WTC11 (cell line): ENCODE measurements at regions not wholly inside any gene's neighbourhood (a gene's known extent, or its start where the extent isn't known, plus 50 kb on each side); places are given as distances from the start of the nearest gene placed in this dataset.

Experiments used
- ATAC-seq: fragments of 200-7000 bp; cut with Tn5 transposase; 2 replicates; pipeline ENCODE4 v1.10.0; 2021; ENCODE audit warnings: mild to moderate bottlenecking, moderate library complexity
- CTCF ChIA-PET: fragments of 300-600 bp; sonication (Branson Sonifier 250); formaldehyde crosslinking; loops from one replicate; lab custom pipeline; 2021; ENCODE audit warnings: antibody characterized with exemption; lab: Charles Lee
- POLR2A ChIA-PET: fragments of 350-600 bp; sonication (Branson Sonifier 250); formaldehyde crosslinking; loops from one replicate; lab custom pipeline; 2021; ENCODE audit warnings: antibody characterized with exemption; lab: Charles Lee
- DNase-seq: peaks from one replicate; pipeline ENCODE4 v3.0.0; 2021; ENCODE audit warnings: low spot score
- H3K27ac Mint-ChIP-seq: 2 replicates; pipeline ENCODE4 v1.8.0; 2021; ENCODE audit warnings: mixed read lengths
- H3K27me3 Mint-ChIP-seq: 2 replicates; pipeline ENCODE4 v1.8.0; 2021; ENCODE audit warnings: low read depth, mild to moderate bottlenecking, moderate library complexity, mixed read lengths
- H3K36me3 Mint-ChIP-seq: 2 replicates; pipeline ENCODE4 v1.8.0; 2021; ENCODE audit warnings: mixed read lengths
- H3K4me1 Mint-ChIP-seq: 2 replicates; pipeline ENCODE4 v1.8.0; 2022; ENCODE audit warnings: mixed read lengths
- H3K4me3 Mint-ChIP-seq: 2 replicates; pipeline ENCODE4 v1.8.0; 2021; ENCODE audit warnings: mild to moderate bottlenecking, moderate library complexity, mixed read lengths
- H3K9me3 Mint-ChIP-seq: 2 replicates; pipeline ENCODE4 v1.8.0; 2021; ENCODE audit warnings: mixed read lengths
- CREB1 ChIP-seq: sonication (generic); formaldehyde crosslinking; IDR thresholded peaks from 2 replicates; pipeline ENCODE4 v1.8.0; 2023; ENCODE audit warnings: mild to moderate bottlenecking, missing genetic modification reagents
- HMGXB4 ChIP-seq: sonication (generic); formaldehyde crosslinking; IDR thresholded peaks from 2 replicates; pipeline ENCODE4 v1.8.1; 2023; ENCODE audit warnings: mild to moderate bottlenecking, moderate library complexity, missing genetic modification reagents
- NFE2L1 ChIP-seq: sonication (generic); formaldehyde crosslinking; IDR thresholded peaks from 2 replicates; pipeline ENCODE4 v1.8.1; 2023; ENCODE audit warnings: missing genetic modification reagents
- OVOL2 ChIP-seq: fragments of 250-450 bp; sonication (Bioruptor Pico); IDR thresholded peaks from 2 replicates; pipeline ENCODE4 v1.9.0; 2021; ENCODE audit warnings: mild to moderate bottlenecking, borderline replicate concordance
- TEAD1 ChIP-seq: sonication (generic); formaldehyde crosslinking; IDR thresholded peaks from 2 replicates; pipeline ENCODE4 v1.8.0; 2022; ENCODE audit warnings: mild to moderate bottlenecking, missing genetic modification reagents
- ZNF425 ChIP-seq: fragments of 250-450 bp; sonication (Bioruptor Pico); conservative IDR thresholded peaks from 2 replicates; pipeline ENCODE4 v1.9.0; 2021; ENCODE audit warnings: mild to moderate bottlenecking
- TF ChIP-seq, protein P1 (sequence below): fragments of 250-450 bp; sonication (Bioruptor Pico); IDR thresholded peaks from 2 replicates; pipeline ENCODE4 v1.8.0; 2021; ENCODE audit warnings: mild to moderate bottlenecking
- TF ChIP-seq, protein P2 (sequence below): sonication (generic); formaldehyde crosslinking; IDR thresholded peaks from 2 replicates; pipeline ENCODE4 v1.8.0; 2023; ENCODE audit warnings: missing genetic modification reagents, mild to moderate bottlenecking, borderline replicate concordance
- TF ChIP-seq, protein P3 (sequence below): fragments of 250-450 bp; sonication (Bioruptor Pico); IDR thresholded peaks from 2 replicates; pipeline ENCODE4 v1.9.0; 2021; ENCODE audit warnings: moderate library complexity, mild to moderate bottlenecking, inconsistent platforms, borderline replicate concordance

DNA sequence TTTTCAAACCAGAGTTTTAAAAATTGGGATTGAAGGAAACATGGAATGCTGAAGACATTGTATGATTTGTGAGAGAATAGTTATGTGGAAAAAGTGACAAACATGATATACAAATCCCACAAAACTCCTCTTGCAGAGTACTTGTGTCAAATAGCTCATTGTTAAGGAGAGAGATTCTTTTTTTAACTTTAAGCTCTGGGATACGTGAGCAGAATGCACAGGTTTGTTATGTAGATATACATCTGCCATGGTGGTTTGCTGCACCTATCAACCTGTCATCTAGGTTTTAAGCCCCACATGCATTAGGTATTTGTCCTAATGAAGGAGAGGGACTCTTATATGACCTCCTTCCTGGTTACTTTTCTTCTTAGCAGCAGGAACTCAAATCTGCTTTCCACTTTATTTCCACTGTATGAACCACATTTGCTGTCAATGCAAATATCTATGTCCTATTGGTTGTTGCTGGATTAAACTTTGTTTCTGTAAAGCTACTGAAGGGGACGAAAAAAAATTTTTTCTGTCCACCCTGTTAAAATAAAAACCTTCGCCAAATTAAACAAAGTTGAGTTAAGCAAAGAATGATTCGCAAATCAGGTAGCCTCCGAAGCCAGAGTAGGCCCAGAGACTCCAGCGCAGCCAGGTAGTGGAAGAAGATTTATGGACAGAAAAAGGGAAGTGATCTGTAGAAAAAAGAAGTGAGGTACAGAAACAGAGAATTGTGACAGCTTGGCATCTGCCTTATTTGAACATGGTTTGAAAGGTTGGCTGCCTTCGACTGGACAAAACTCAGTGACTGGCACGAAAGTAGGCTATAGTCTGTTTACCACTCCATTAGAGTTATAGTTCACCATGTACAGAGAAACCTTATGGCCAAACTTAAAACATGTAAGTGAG is 430.1 kb upstream of the CHST9 start:
- Mint-ChIP-seq H3K4me1 (peaks cover 24% of the 10 kb centered on the region), H3K27ac (no peak overlapping the region; the same call in 1 of the 2 replicates), H3K4me3 (no peak overlapping the region), H3K36me3 (no peaks in the 10 kb centered on the region), H3K9me3 (no peaks in the 10 kb centered on the region; the same call in 1 of the 2 replicates), H3K27me3 (no peaks in the 10 kb centered on the region)
- ChIA-PET CTCF (interaction anchor here (0.8 to 2.1 kb wide), 3 partner anchors 8 to 135 kb away, joined by 3 to 9 read pairs (median 6); no protein-coding TSS in a partner anchor), POLR2A (no interaction called here)
- DNase-seq, result no peak
- no peak for ATAC-seq
- TF ChIP-seq, protein P1, sequence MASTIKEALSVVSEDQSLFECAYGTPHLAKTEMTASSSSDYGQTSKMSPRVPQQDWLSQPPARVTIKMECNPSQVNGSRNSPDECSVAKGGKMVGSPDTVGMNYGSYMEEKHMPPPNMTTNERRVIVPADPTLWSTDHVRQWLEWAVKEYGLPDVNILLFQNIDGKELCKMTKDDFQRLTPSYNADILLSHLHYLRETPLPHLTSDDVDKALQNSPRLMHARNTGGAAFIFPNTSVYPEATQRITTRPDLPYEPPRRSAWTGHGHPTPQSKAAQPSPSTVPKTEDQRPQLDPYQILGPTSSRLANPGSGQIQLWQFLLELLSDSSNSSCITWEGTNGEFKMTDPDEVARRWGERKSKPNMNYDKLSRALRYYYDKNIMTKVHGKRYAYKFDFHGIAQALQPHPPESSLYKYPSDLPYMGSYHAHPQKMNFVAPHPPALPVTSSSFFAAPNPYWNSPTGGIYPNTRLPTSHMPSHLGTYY, result no peak
- TF ChIP-seq ZNF425, result no peak
- TF ChIP-seq TEAD1 (CRISPR knock-in tag), result no peak
- TF ChIP-seq NFE2L1 (CRISPR knock-in tag), result no peak
- TF ChIP-seq OVOL2, result no peak

DNA sequence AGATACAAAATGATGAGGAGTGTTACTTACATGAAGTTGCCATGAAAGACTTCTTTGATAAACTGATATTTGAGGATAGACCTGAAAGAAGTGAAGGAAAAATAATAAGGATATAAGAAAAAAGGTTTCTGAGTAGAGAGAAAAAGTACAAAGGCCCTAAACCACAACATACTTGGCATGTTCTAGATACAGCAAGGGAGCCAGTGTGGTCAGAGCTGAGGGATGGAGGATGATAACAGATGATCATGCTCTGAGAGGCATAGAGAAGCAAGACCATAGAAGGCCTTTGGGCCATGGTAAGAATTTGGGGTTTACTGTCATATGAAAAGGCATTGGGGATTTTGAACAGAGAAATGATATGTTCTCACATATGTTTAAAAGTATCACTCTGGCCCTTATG is 424.1 kb upstream of the CHST9 start:
- Mint-ChIP-seq H3K27ac (no peak overlapping the region), H3K4me1 (peaks cover 9% of the 10 kb centered on the region), H3K27me3 (no peaks in the 10 kb centered on the region)
- no peak for TF ChIP-seq HMGXB4
- no peak for TF ChIP-seq CREB1 (CRISPR knock-in tag)
- TF ChIP-seq, protein P2, sequence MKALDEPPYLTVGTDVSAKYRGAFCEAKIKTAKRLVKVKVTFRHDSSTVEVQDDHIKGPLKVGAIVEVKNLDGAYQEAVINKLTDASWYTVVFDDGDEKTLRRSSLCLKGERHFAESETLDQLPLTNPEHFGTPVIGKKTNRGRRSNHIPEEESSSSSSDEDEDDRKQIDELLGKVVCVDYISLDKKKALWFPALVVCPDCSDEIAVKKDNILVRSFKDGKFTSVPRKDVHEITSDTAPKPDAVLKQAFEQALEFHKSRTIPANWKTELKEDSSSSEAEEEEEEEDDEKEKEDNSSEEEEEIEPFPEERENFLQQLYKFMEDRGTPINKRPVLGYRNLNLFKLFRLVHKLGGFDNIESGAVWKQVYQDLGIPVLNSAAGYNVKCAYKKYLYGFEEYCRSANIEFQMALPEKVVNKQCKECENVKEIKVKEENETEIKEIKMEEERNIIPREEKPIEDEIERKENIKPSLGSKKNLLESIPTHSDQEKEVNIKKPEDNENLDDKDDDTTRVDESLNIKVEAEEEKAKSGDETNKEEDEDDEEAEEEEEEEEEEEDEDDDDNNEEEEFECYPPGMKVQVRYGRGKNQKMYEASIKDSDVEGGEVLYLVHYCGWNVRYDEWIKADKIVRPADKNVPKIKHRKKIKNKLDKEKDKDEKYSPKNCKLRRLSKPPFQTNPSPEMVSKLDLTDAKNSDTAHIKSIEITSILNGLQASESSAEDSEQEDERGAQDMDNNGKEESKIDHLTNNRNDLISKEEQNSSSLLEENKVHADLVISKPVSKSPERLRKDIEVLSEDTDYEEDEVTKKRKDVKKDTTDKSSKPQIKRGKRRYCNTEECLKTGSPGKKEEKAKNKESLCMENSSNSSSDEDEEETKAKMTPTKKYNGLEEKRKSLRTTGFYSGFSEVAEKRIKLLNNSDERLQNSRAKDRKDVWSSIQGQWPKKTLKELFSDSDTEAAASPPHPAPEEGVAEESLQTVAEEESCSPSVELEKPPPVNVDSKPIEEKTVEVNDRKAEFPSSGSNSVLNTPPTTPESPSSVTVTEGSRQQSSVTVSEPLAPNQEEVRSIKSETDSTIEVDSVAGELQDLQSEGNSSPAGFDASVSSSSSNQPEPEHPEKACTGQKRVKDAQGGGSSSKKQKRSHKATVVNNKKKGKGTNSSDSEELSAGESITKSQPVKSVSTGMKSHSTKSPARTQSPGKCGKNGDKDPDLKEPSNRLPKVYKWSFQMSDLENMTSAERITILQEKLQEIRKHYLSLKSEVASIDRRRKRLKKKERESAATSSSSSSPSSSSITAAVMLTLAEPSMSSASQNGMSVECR (CRISPR knock-in tag), result no peak
- TF ChIP-seq, protein P3, sequence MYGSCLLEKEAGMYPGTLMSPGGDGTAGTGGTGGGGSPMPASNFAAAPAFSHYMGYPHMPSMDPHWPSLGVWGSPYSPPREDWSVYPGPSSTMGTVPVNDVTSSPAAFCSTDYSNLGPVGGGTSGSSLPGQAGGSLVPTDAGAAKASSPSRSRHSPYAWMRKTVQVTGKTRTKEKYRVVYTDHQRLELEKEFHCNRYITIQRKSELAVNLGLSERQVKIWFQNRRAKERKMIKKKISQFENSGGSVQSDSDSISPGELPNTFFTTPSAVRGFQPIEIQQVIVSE (CRISPR knock-in tag), result no peak
- TF ChIP-seq, all 79 proteins: peak for 0
- ChIA-PET CTCF (interaction anchor here (0.6 to 5.8 kb wide), 24 partner anchors 10 to 591 kb away, joined by 3 to 146 read pairs (median 4); no protein-coding TSS in a partner anchor), POLR2A (no interaction called here)
- no peak overlapping the region for H3K4me3 Mint-ChIP-seq
- ATAC-seq, result no peak
- H3K9me3 Mint-ChIP-seq, result 0 out of 2 replicates have a peak, but pooled peaks cover 3% of the 10 kb centered on the region
- no peaks in the 10 kb centered on the region for H3K36me3 Mint-ChIP-seq
- no peak for DNase-seq
